CD14-positive monocyte (primary cell): ENCODE measurements at regions not wholly inside any gene's neighbourhood (a gene's known extent, or its start where the extent isn't known, plus 50 kb on each side); places are given as distances from the start of the nearest gene placed in this dataset.
"Not testable (repeated sequence)": the region's sequence is repeated elsewhere in the genome, so short reads cannot be mapped to it uniquely, and the experiment has no call there.

Source experiments
- DNase-seq, 3 donors: peaks; one replicate each; pipeline ENCODE4 v3.0.0-alpha.2; 2011 to 2022
- H2AFZ ChIP-seq: 2 replicates; pipeline ENCODE4 v1.6.0; 2012; ENCODE audit warnings: mild to moderate bottlenecking, low read depth, low read length, inconsistent platforms; ENCODE audit not compliant: insufficient read depth, poor library complexity, severe bottlenecking
- H3K27ac ChIP-seq, 2 donors: 1 replicate in 1 of 2; 2 replicates in 1 of 2; pipeline ENCODE4 v1.5.1; 2012 to 2013; ENCODE audit warnings: low read length in 2 of 2, control low read depth in 1 of 2, inconsistent platforms in 1 of 2, low read depth in 1 of 2, mild to moderate bottlenecking in 1 of 2
- H3K27me3 ChIP-seq, 2 donors: one replicate each; pipeline versions ENCODE4 v1.6.0 to v1.6.1; 2011 to 2013; ENCODE audit warnings: low read length in 2 of 2; ENCODE audit not compliant: control insufficient read depth in 2 of 2, insufficient read depth in 2 of 2
- H3K36me3 ChIP-seq, 2 donors: replicated peaks in 1 of 2; 1 replicate in 1 of 2; 2 replicates in 1 of 2; pipeline versions ENCODE4 v1.5.1 to v1.6.1; 2012 to 2013; ENCODE audit warnings: low read length in 2 of 2, control low read depth in 1 of 2, inconsistent platforms in 1 of 2, mild to moderate bottlenecking in 1 of 2; ENCODE audit not compliant: insufficient read depth in 2 of 2, control insufficient read depth in 1 of 2
- H3K4me1 ChIP-seq, 2 donors: 1 replicate in 1 of 2; 2 replicates in 1 of 2; pipeline versions ENCODE4 v1.5.1 to v1.6.1; 2012 to 2013; ENCODE audit warnings: low read length in 2 of 2, control low read depth in 1 of 2, inconsistent platforms in 1 of 2, mild to moderate bottlenecking in 1 of 2, moderate library complexity in 1 of 2; ENCODE audit not compliant: insufficient read depth in 2 of 2, control insufficient read depth in 1 of 2
- H3K4me2 ChIP-seq: replicated peaks from 2 replicates; pipeline ENCODE3; 2012; ENCODE audit warnings: low read length, moderate library complexity, mild to moderate bottlenecking; ENCODE audit not compliant: poor library complexity, severe bottlenecking; ENCODE audit errors: extremely low read depth
- H3K4me3 ChIP-seq, 3 experiments: fragments of 200-600 bp in 1 of 3; sonication (generic) in 1 of 3; replicated peaks in 1 of 3; 1 replicate in 2 of 3; 2 replicates in 1 of 3; pipeline ENCODE4 v1.5.1; 2011 to 2013; ENCODE audit warnings: low read length in 3 of 3, mild to moderate bottlenecking in 3 of 3, control low read depth in 2 of 3, low read depth in 2 of 3, inconsistent platforms in 1 of 3, moderate library complexity in 1 of 3
- H3K79me2 ChIP-seq: 2 replicates; pipeline ENCODE4 v1.6.0; 2012; ENCODE audit warnings: mild to moderate bottlenecking, control low read depth, inconsistent platforms, low read length, moderate library complexity; ENCODE audit not compliant: insufficient read depth
- H3K9ac ChIP-seq: 2 replicates; pipeline ENCODE4 v1.6.0; 2017; ENCODE audit warnings: low read length, mild to moderate bottlenecking; ENCODE audit not compliant: insufficient read depth, poor library complexity, severe bottlenecking
- H3K9me3 ChIP-seq, 2 donors: replicated peaks in 1 of 2; 1 replicate in 1 of 2; 2 replicates in 1 of 2; pipeline versions ENCODE4 v1.5.1 to v1.6.1; 2012 to 2013; ENCODE audit warnings: low read length in 2 of 2, control low read depth in 1 of 2; ENCODE audit not compliant: control insufficient read depth in 1 of 2, insufficient read depth in 1 of 2
- H4K20me1 ChIP-seq: 2 replicates; pipeline ENCODE4 v1.6.0; 2012; ENCODE audit warnings: mild to moderate bottlenecking, low read length, control low read depth, moderate library complexity; ENCODE audit not compliant: insufficient read depth
- H3K27ac Mint-ChIP-seq, 7 donors: one replicate each; pipeline ENCODE4 v1.8.0; 2020; ENCODE audit warnings: mild to moderate bottlenecking in 7 of 7, mixed read lengths in 7 of 7, moderate library complexity in 6 of 7, inconsistent platforms in 2 of 7
- H3K27me3 Mint-ChIP-seq, 3 donors: one replicate each; pipeline ENCODE4 v1.8.0; 2021 to 2022; ENCODE audit warnings: low read depth in 3 of 3, mild to moderate bottlenecking in 3 of 3, mixed read lengths in 3 of 3, moderate library complexity in 3 of 3, inconsistent platforms in 1 of 3
- H3K36me3 Mint-ChIP-seq, 2 donors: one replicate each; pipeline ENCODE4 v1.8.0; 2020; ENCODE audit warnings: mixed read lengths in 2 of 2, inconsistent platforms in 1 of 2, mild to moderate bottlenecking in 1 of 2
- H3K4me1 Mint-ChIP-seq: one replicate; pipeline ENCODE4 v1.8.0; 2020; ENCODE audit warnings: mild to moderate bottlenecking, mixed read lengths
- H3K4me3 Mint-ChIP-seq, 2 donors: one replicate each; pipeline ENCODE4 v1.8.0; 2020; ENCODE audit warnings: mild to moderate bottlenecking in 2 of 2, mixed read lengths in 2 of 2, moderate library complexity in 1 of 2
- H3K9me3 Mint-ChIP-seq, 7 donors: one replicate each; pipeline ENCODE4 v1.8.0; 2020 to 2022; ENCODE audit warnings: mixed read lengths in 7 of 7, mild to moderate bottlenecking in 6 of 7, moderate library complexity in 6 of 7, inconsistent platforms in 2 of 7
- WGBS: methylation state at CpG from one replicate; pipeline ENCODE4 v1.1.5; 2013; ENCODE audit warnings: missing lambda C conversion rate; ENCODE audit not compliant: insufficient coverage; 5-methylcytosine and 5-hydroxymethylcytosine counted together
- intact Hi-C, 2 donors: fragments of 100-400 bp; cut with micrococcal nuclease; formaldehyde crosslinking; loops; one replicate each; pipeline versions ENCODE4 v1.15.0 to v1.15.1; 2023
- TF ChIP-seq, protein P1 (sequence below): fragments of 200-600 bp; IDR thresholded peaks from one replicate; pipeline ENCODE4 v1.8.0; 2022; ENCODE audit warnings: antibody characterized with exemption, mild to moderate bottlenecking

DNA sequence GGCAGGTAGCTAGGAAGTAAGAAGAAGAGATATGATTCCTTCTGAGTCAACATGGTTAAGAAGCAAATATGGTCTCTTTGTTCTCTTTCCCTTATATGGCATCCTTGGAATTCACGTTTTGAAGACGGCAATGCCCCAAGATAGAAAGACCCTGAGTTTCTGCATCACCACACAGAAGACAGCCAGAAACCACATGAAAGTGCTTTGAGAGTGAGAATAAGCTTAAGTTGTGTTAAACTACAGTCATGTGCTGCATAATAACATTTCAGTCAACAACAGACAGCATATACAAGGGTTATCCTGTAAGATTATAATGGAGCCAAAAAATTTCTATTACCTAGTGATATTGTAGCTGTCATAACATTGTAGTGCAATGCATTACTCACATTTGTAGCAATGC is 89.9 kb upstream of the STEAP1 start:
- H3K4me1 ChIP-seq = no peaks in the 10 kb centered on the region
- no peaks in the 10 kb centered on the region for H3K4me1 Mint-ChIP-seq
- no peak overlapping the region for H3K4me3 Mint-ChIP-seq
- no peaks in the 10 kb centered on the region for H4K20me1 ChIP-seq
- H3K4me2 ChIP-seq = no peak overlapping the region
- H3K36me3 ChIP-seq = no peaks in the 10 kb centered on the region
- intact Hi-C loops = no loop called here
- H3K27ac ChIP-seq = no peak overlapping the region
- no peaks in the 10 kb centered on the region for H3K27me3 ChIP-seq
- peaks cover 0 to 7% (median 1%) of the 10 kb centered on the region in 7 donors for H3K9me3 Mint-ChIP-seq
- H3K79me2 ChIP-seq = no peaks in the 10 kb centered on the region
- no peaks in the 10 kb centered on the region for H3K36me3 Mint-ChIP-seq
- DNase-seq = no peak
- no peak overlapping the region for H3K4me3 ChIP-seq
- H3K9me3 ChIP-seq = no peaks in the 10 kb centered on the region
- H2AFZ ChIP-seq = no peak overlapping the region
- no CpG with 5 or more reads among the region's 2 CpGs for WGBS
- H3K27me3 Mint-ChIP-seq = no peaks in the 10 kb centered on the region
- TF ChIP-seq, protein P1, sequence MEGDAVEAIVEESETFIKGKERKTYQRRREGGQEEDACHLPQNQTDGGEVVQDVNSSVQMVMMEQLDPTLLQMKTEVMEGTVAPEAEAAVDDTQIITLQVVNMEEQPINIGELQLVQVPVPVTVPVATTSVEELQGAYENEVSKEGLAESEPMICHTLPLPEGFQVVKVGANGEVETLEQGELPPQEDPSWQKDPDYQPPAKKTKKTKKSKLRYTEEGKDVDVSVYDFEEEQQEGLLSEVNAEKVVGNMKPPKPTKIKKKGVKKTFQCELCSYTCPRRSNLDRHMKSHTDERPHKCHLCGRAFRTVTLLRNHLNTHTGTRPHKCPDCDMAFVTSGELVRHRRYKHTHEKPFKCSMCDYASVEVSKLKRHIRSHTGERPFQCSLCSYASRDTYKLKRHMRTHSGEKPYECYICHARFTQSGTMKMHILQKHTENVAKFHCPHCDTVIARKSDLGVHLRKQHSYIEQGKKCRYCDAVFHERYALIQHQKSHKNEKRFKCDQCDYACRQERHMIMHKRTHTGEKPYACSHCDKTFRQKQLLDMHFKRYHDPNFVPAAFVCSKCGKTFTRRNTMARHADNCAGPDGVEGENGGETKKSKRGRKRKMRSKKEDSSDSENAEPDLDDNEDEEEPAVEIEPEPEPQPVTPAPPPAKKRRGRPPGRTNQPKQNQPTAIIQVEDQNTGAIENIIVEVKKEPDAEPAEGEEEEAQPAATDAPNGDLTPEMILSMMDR = no peak
- H3K9ac ChIP-seq = no peak overlapping the region
- no peak overlapping the region for H3K27ac Mint-ChIP-seq

DNA sequence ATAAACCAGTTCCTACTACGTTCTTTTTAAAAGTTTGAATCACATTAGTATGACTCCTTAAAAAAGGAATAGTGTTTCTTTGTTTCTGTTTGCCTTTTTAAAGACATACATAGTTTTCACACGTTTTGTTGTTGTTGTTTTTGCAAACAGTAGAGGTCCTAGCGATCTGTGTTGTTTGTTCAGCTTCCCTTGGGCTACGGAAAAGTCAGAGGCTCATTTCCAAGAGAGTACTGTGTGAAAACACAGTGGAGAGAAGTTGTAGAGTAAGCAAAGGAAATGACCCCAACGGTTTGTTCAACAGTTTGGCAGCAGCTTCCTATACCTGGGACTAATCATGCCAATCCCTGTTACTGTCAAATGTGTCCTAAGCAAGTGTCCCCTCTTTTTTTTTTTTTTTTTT is 87.1 kb upstream of the STEAP1 start:
- Histone ChIP-seq H3K9me3 (peaks cover 0 to 6% of the 10 kb centered on the region in 2 donors), H3K27ac (no peak overlapping the region), H3K79me2 (no peaks in the 10 kb centered on the region), H3K4me1 (no peaks in the 10 kb centered on the region), H3K36me3 (no peaks in the 10 kb centered on the region), H4K20me1 (no peaks in the 10 kb centered on the region), H3K9ac (no peak overlapping the region), H3K4me3 (no peak overlapping the region), H3K27me3 (no peaks in the 10 kb centered on the region), H2AFZ (no peak overlapping the region), H3K4me2 (no peak overlapping the region)
- intact Hi-C loops = no loop called here
- TF ChIP-seq, protein P1 = no peak
- H3K9me3 Mint-ChIP-seq = peaks cover 0 to 8% (median 2%) of the 10 kb centered on the region in 7 donors
- no peak overlapping the region for H3K4me3 Mint-ChIP-seq
- no CpG with 5 or more reads among the region's 5 CpGs for WGBS
- no peak for DNase-seq
- H3K27ac Mint-ChIP-seq = no peak overlapping the region
- H3K27me3 Mint-ChIP-seq = no peaks in the 10 kb centered on the region
- no peaks in the 10 kb centered on the region for H3K36me3 Mint-ChIP-seq
- no peaks in the 10 kb centered on the region for H3K4me1 Mint-ChIP-seq

DNA sequence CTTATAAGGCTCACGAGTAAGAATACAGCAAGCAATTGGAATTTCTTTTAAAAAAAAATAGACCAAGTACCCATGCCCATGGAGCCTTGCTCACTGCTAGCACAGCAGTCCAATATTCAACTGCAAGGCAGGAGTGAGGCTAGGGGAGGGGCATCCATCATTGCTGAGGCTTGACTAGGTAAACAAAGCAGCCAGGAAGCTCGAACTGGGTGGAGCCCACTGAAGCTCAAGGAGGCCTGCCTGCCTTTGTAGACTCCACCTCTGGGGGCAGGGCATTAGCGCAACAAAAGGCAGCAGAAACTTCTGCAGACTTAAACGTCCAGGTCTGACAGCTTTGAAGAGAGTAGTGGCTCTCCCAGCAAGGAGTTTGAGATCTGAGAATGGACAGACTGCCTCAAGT is 84.0 kb upstream of the STEAP1 start:
- H3K4me2 ChIP-seq, H4K20me1 ChIP-seq, H3K4me3 Mint-ChIP-seq, H3K4me1 Mint-ChIP-seq, H3K4me1 ChIP-seq, H3K36me3 ChIP-seq, H3K36me3 Mint-ChIP-seq, H3K27me3 Mint-ChIP-seq, H3K9ac ChIP-seq, H3K27me3 ChIP-seq, H3K27ac ChIP-seq, DNase-seq, H2AFZ ChIP-seq, H3K27ac Mint-ChIP-seq, intact Hi-C loops, H3K79me2 ChIP-seq, H3K9me3 ChIP-seq, H3K4me3 ChIP-seq: not testable (repeated sequence)
- peaks cover 0 to 16% (median 7%) of the 10 kb centered on the region in 7 donors for H3K9me3 Mint-ChIP-seq
- WGBS = 67% methylated on average over 3 of the region's 4 CpGs
